ENCODE measurements at regions not wholly inside any gene's neighbourhood (a gene's known extent, or its start where the extent isn't known, plus 50 kb on each side); places are given as distances from the start of the nearest gene placed in this dataset.

DNA sequence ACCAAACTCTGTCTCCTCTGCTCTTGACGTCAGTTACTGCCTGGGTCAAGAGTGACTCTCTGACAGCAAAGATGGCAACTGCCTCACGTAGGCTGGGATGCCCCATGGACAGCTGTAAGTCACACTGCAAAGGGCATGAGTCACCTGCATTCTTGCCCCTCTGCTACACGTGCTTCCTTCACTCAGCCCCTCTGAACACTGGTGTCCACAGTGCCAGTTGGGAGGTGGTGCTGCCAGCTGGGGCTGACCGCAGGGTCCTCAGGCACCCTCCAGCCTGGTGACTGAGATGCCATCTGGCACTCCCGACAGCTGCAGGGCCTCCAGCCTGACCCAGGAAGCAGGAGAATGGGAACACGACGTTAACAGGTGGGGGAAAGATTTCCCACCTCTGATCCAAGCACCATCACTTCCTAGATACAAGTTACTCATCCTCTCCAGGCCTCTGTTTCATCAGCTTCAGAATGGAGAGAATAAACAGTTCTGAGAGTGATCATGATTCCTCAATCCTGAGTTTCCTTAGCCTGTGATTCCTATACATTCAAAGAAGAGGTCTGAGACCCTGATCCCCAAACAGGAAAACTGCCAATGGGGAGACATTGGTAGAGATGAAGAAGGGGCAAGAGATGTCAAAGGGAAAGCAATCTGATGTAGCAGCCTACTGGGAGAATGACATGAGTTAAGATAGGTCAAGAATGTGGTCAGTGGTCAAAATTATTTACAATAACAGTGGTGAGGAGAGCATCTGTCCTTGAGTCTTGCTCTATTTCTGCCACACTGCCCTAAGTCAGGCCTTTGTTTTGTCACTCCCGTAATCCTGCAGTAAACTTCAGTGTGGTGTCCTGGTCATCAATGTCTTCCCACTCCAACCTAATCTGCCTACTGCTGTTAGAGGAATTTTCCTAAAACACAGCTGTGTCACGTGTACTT lies 86.1 kb upstream of the BCL6 start:
- Histone ChIP-seq H3K27ac (ENCODE audit: poor library complexity, severe bottlenecking) (no peak overlapping the region), H3K4me1 (ENCODE audit: insufficient read depth, poor library complexity, severe bottlenecking) (peaks cover 6% of the 10 kb centered on the region)

DNA sequence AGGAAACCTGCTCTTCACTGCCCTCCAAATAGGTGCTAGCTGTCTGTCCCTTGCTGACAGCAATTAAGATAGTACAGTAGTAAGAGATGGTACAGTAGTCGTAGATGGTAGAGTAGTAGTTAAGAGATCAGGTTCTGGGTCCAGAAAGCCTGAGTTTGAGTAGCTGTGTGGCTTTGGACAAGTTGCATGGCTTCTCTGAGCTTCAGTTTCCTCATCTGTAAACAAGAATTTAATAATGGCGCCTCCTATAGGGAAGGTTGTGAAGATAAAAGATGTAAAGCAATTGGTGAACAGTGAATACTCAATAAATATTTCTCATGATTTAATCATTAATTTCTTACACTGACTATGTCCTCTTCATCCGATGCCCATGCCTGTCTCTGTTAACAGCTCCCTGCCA lies 86.9 kb upstream of the BCL6 start:
- Histone ChIP-seq H3K27me3 (ENCODE audit: insufficient read depth, poor library complexity, severe bottlenecking) (no peaks in the 10 kb centered on the region), H3K9me3 (ENCODE audit: severe bottlenecking) (no peaks in the 10 kb centered on the region), H3K36me3 (ENCODE audit: low read depth) (no peaks in the 10 kb centered on the region), H3K27ac (ENCODE audit: poor library complexity, severe bottlenecking) (no peak overlapping the region), H3K4me1 (ENCODE audit: insufficient read depth, poor library complexity, severe bottlenecking) (peaks cover 6% of the 10 kb centered on the region), H3K4me3 (ENCODE audit: severe bottlenecking) (no peak overlapping the region)
- ATAC-seq (ENCODE audit: low read depth), result no peak
- DNase-seq (ENCODE audit: low spot score), result no peak
- TF ChIP-seq, protein P1, sequence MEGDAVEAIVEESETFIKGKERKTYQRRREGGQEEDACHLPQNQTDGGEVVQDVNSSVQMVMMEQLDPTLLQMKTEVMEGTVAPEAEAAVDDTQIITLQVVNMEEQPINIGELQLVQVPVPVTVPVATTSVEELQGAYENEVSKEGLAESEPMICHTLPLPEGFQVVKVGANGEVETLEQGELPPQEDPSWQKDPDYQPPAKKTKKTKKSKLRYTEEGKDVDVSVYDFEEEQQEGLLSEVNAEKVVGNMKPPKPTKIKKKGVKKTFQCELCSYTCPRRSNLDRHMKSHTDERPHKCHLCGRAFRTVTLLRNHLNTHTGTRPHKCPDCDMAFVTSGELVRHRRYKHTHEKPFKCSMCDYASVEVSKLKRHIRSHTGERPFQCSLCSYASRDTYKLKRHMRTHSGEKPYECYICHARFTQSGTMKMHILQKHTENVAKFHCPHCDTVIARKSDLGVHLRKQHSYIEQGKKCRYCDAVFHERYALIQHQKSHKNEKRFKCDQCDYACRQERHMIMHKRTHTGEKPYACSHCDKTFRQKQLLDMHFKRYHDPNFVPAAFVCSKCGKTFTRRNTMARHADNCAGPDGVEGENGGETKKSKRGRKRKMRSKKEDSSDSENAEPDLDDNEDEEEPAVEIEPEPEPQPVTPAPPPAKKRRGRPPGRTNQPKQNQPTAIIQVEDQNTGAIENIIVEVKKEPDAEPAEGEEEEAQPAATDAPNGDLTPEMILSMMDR (IDR thresholded peaks at IDR 0.05; ENCODE audit: poor library complexity, severe bottlenecking), result no peak

More for the DNA sequence above, 86.1 kb upstream of the BCL6 start:
- Histone ChIP-seq H3K4me3 (ENCODE audit: severe bottlenecking) (no peak overlapping the region), H3K36me3 (ENCODE audit: low read depth) (no peaks in the 10 kb centered on the region), H3K9me3 (ENCODE audit: severe bottlenecking) (no peaks in the 10 kb centered on the region), H3K27me3 (ENCODE audit: insufficient read depth, poor library complexity, severe bottlenecking) (no peaks in the 10 kb centered on the region)
- TF ChIP-seq, protein P1 (IDR thresholded peaks at IDR 0.05; ENCODE audit: poor library complexity, severe bottlenecking), result no peak
- ATAC-seq (ENCODE audit: low read depth) (no peak), DNase-seq (ENCODE audit: low spot score) (no peak)

DNA sequence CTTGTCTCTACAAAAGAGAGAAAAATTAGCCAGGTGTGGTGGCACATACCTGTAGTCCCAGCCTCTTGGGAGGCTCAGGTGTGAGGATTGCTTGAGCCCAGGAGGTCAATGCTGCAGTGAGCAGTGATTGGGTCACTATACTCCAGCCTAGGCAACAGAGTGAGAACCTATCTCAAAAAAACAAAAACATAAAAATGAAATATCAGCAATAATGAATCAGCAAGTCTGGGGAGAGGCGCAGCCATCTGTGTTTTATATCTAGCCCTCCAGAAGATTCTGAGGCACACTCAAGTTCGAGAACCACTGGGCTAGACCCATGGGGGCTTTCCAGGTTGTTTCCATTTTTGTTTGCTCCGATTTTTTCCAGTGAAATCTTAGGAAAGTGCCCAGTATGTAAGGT lies 88.1 kb upstream of the BCL6 start:
- H3K9me3 ChIP-seq (ENCODE audit: severe bottlenecking), result no peaks in the 10 kb centered on the region
- no peaks in the 10 kb centered on the region for H3K36me3 ChIP-seq (ENCODE audit: low read depth)
- no peak for DNase-seq (ENCODE audit: low spot score)
- H3K4me3 ChIP-seq (ENCODE audit: severe bottlenecking), result no peak overlapping the region
- H3K27me3 ChIP-seq (ENCODE audit: insufficient read depth, poor library complexity, severe bottlenecking), result no peaks in the 10 kb centered on the region
- no peak for ATAC-seq (ENCODE audit: low read depth)
- TF ChIP-seq, protein P1 (IDR thresholded peaks at IDR 0.05; ENCODE audit: poor library complexity, severe bottlenecking), result no peak
- peaks cover 6% of the 10 kb centered on the region for H3K4me1 ChIP-seq (ENCODE audit: insufficient read depth, poor library complexity, severe bottlenecking)
- H3K27ac ChIP-seq (ENCODE audit: poor library complexity, severe bottlenecking), result no peak overlapping the region

DNA sequence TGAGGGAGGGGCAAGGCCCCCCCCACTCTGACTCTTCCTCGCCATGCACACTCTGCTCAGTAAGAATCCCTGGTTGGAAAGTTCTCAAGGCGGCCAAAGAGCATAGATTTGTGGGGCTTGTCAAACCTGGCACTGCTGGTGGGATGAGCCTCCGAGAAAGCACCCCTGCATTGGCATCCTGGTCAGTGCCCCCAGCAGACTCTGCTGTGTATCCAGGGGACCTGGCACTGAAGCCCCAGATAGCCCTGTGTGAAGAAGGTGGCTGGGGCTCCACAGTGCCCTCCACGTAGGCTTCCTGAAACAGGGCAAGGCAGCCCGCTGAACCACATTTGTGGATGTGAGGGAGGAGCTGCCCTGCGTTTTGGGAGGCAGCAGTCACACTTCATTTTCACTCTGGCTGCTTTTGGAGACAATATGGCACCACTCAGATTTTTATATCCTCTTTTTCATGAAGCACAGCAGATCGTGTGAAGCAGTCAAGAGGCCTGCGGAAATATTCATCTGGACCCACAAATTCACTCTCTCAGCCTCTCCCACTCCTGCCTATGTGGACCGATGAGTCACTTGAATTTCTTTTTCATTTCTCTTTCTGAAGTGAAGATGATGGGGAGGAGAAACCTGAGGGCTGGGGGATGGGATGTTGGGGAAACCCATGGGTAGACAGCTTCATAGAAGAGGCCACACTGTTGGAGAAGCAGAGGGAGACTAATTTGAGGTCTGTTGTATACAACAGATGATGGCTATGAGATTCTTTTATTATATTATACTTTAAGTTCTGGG lies 88.7 kb upstream of the BCL6 start:
- no peaks in the 10 kb centered on the region for H3K27me3 ChIP-seq (ENCODE audit: insufficient read depth, poor library complexity, severe bottlenecking)
- TF ChIP-seq, protein P1 (IDR thresholded peaks at IDR 0.05; ENCODE audit: poor library complexity, severe bottlenecking), result no peak
- no peaks in the 10 kb centered on the region for H3K9me3 ChIP-seq (ENCODE audit: severe bottlenecking)
- no peak for ATAC-seq (ENCODE audit: low read depth)
- peaks cover 6% of the 10 kb centered on the region for H3K4me1 ChIP-seq (ENCODE audit: insufficient read depth, poor library complexity, severe bottlenecking)
- no peak for DNase-seq (ENCODE audit: low spot score)
- no peaks in the 10 kb centered on the region for H3K36me3 ChIP-seq (ENCODE audit: low read depth)
- no peak overlapping the region for H3K27ac ChIP-seq (ENCODE audit: poor library complexity, severe bottlenecking)
- H3K4me3 ChIP-seq (ENCODE audit: severe bottlenecking), result no peak overlapping the region

Measured in RWPE2 (cell line).